NT2/D1 (cell line): ENCODE measurements at regions not wholly inside any gene's neighbourhood (a gene's known extent, or its start where the extent isn't known, plus 50 kb on each side); places are given as distances from the start of the nearest gene placed in this dataset.

ENCODE experiments used
- SUZ12 ChIP-seq: IDR thresholded peaks from 2 replicates; pipeline ENCODE4 v1.6.1; 2011; ENCODE audit not compliant: insufficient read length, insufficient read depth; ENCODE audit errors: extremely low read depth
- YY1 ChIP-seq: IDR thresholded peaks from 2 replicates; pipeline ENCODE4 v1.6.1; 2011; ENCODE audit not compliant: insufficient read length, insufficient read depth
- ZNF274 ChIP-seq: IDR thresholded peaks from 2 replicates; pipeline ENCODE4 v1.6.1; 2011; ENCODE audit warnings: mild to moderate bottlenecking, low read depth, low read length

- no peak for TF ChIP-seq YY1
- TF ChIP-seq SUZ12 = no peak
- no peak for TF ChIP-seq ZNF274
These were observed 203.4 kb upstream of the VRK2 start for GRCh38 chr2:57843158-57843557.
